ENCODE measurements at regions not wholly inside any gene's neighbourhood (a gene's known extent, or its start where the extent isn't known, plus 50 kb on each side); places are given as distances from the start of the nearest gene placed in this dataset.

- Histone ChIP-seq H3K27me3 (no peaks in the 10 kb centered on the region), H3K36me3 (no peaks in the 10 kb centered on the region), H3K9me3 (no peaks in the 10 kb centered on the region), H3K4me1 (no peaks in the 10 kb centered on the region), H3K4me3 (ENCODE audit: low read depth, low read length) (no peak overlapping the region)
- no peak for DNase-seq
- TF ChIP-seq, protein P1, sequence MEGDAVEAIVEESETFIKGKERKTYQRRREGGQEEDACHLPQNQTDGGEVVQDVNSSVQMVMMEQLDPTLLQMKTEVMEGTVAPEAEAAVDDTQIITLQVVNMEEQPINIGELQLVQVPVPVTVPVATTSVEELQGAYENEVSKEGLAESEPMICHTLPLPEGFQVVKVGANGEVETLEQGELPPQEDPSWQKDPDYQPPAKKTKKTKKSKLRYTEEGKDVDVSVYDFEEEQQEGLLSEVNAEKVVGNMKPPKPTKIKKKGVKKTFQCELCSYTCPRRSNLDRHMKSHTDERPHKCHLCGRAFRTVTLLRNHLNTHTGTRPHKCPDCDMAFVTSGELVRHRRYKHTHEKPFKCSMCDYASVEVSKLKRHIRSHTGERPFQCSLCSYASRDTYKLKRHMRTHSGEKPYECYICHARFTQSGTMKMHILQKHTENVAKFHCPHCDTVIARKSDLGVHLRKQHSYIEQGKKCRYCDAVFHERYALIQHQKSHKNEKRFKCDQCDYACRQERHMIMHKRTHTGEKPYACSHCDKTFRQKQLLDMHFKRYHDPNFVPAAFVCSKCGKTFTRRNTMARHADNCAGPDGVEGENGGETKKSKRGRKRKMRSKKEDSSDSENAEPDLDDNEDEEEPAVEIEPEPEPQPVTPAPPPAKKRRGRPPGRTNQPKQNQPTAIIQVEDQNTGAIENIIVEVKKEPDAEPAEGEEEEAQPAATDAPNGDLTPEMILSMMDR (IDR thresholded peaks at IDR 0.05; ENCODE audit: low read depth, low read length) = no peak
Measured at GRCh38 chr4:14855719-14856061, 146.6 kb upstream of the CPEB2 start.

- no peak for DNase-seq
- H3K4me3 ChIP-seq (ENCODE audit: low read depth, low read length) = no peak overlapping the region
- no peaks in the 10 kb centered on the region for H3K4me1 ChIP-seq
- H3K27me3 ChIP-seq = no peaks in the 10 kb centered on the region
- no peaks in the 10 kb centered on the region for H3K36me3 ChIP-seq
- TF ChIP-seq, protein P1 (IDR thresholded peaks at IDR 0.05; ENCODE audit: low read depth, low read length) = no peak
- no peaks in the 10 kb centered on the region for H3K9me3 ChIP-seq
Measured at GRCh38 chr4:14856062-14856933, 146.0 kb upstream of the CPEB2 start.

GRCh38 chr4:14856934-14857235, 145.4 kb upstream of the CPEB2 start:
- TF ChIP-seq, protein P1 (IDR thresholded peaks at IDR 0.05; ENCODE audit: low read depth, low read length) = no peak
- Histone ChIP-seq H3K27me3 (no peaks in the 10 kb centered on the region), H3K36me3 (no peaks in the 10 kb centered on the region), H3K4me3 (ENCODE audit: low read depth, low read length) (no peak overlapping the region), H3K9me3 (no peaks in the 10 kb centered on the region), H3K4me1 (no peaks in the 10 kb centered on the region)
- no peak for DNase-seq

DNA sequence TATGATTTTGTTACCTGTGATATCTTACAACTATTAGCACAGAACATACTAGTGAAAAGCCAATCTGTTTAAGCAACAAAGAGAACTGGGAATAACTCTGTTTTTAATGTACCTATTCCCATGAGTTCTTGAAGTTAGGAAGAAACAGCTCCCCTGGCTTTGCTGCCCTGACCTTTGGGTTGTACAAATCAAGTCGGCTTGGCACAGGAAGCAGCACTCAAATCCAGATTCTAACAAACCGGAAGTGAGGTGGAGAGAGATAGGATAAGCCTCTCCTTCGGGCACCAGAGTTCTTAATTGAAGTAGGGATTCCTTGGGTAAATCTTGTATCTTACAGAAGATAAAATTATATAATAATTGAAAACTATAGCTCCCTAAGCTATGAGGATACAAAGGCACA, 144.8 kb upstream of the CPEB2 start:
- H3K36me3 ChIP-seq = no peaks in the 10 kb centered on the region
- DNase-seq = no peak
- H3K27me3 ChIP-seq = no peaks in the 10 kb centered on the region
- no peak overlapping the region for H3K4me3 ChIP-seq (ENCODE audit: low read depth, low read length)
- no peaks in the 10 kb centered on the region for H3K9me3 ChIP-seq
- TF ChIP-seq, protein P1 (IDR thresholded peaks at IDR 0.05; ENCODE audit: low read depth, low read length) = no peak
- H3K4me1 ChIP-seq = no peaks in the 10 kb centered on the region

DNA sequence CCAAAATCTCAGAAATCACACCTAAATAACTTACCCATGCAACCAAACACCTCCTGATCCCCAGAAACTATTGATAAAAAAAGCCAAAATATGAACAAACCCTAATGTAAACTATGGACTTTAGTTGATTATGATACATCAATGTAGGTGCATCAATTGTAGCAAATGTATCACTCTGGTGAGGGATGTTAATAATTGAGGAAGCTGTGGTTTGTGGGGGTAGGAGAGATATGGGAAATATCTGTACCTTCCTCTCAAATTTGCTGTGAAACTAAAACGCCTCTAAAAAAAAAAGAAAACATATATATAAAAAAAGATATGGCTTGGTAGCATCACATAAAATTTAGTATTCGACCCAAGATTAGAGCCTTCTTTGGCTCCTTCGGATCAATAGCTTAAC, 144.3 kb upstream of the CPEB2 start:
- Histone ChIP-seq H3K9me3 (no peaks in the 10 kb centered on the region), H3K27me3 (no peaks in the 10 kb centered on the region), H3K36me3 (no peaks in the 10 kb centered on the region), H3K4me1 (peaks cover under 1% of the 10 kb centered on the region; the same call in 1 of the 2 replicates), H3K4me3 (ENCODE audit: low read depth, low read length) (no peak overlapping the region)
- TF ChIP-seq, protein P1 (IDR thresholded peaks at IDR 0.05; ENCODE audit: low read depth, low read length) = no peak
- DNase-seq = no peak

- H3K27me3 ChIP-seq = no peaks in the 10 kb centered on the region
- H3K4me3 ChIP-seq (ENCODE audit: low read depth, low read length) = peak overlapping the region; percentile 35
- no peaks in the 10 kb centered on the region for H3K9me3 ChIP-seq
- peak; percentile 33 for DNase-seq
- TF ChIP-seq, protein P1 (IDR thresholded peaks at IDR 0.05; ENCODE audit: low read depth, low read length) = no peak
- H3K4me1 ChIP-seq = peaks cover 2% of the 10 kb centered on the region
- H3K36me3 ChIP-seq = no peaks in the 10 kb centered on the region
Measured at GRCh38 chr4:14862891-14863290, 139.4 kb upstream of the CPEB2 start.

Measured in BE2C (cell line).